ENCODE measurements at regions not wholly inside any gene's neighbourhood (a gene's known extent, or its start where the extent isn't known, plus 50 kb on each side); places are given as distances from the start of the nearest gene placed in this dataset.
"Not testable (repeated sequence)": the region's sequence is repeated elsewhere in the genome, so short reads cannot be mapped to it uniquely, and the experiment has no call there.

DNA sequence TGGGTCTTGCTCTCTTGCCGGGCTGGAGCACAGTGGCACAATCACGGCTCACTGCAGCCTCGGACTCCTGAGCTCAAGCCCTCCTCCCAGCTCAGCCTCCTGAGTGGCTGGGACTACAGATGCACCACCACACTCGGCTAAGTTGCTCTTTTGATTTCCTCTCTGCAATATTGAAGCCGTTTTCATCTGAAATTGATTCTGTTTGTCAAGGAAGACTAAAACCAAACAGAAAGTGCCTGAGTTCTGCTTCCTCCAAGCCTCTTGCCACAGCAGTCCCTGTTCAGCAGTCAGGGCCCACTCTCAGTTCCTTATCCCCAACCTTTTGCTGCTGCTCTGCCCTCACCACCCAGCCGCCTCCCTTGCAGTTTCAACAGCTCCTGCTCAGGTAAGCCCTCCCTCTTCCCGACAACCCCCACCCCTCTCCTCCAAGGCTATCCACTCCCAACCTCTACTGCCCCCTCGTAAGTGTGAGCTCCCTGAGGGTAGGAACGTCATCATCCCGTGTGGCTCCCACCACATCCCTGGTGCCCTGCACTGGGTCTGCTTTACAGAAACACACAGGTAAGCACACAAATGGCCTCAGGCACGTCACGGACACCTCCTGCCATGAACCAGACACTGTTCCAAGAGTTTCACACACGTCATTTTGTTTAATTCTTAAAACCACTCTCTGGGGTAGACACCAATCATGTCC, 70.7 kb upstream of the TAB2 start:
- DNase-seq: no peak

- no peak for DNase-seq
Measured at GRCh38 chr6:149247385-149247763, 70.1 kb upstream of the TAB2 start.

GRCh38 chr6:149248263-149248662, 69.2 kb upstream of the TAB2 start:
- DNase-seq: not testable (repeated sequence)

DNA sequence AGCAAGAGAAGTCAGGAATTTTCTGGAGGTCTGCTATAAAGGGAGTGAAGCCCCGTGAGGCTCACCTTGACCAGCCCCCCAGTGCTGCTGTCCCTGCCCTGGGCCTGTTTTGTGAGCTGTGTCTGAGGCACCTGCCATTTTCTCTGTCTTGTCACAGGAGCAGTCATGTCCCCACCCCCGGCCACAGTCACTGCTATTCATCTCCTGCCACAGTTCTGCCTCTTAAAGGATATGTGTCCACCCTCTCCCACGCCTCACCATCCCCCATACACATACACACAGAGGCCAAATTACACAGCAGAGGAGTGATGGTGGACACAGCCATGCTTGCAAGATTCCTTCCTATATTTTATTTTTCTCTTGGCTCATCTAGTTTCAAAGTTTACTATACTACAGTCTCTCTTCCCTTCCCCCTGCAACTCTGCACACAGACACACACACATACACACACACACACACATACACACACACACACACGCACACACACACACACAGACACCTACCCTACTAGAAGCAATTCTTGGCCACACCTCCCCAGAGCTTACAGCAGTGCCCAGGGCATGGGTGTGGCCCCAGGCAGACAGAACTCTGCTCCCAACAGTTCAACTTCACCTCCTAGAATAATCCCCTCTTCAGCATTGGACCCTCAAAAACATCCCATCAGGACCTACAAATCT, 68.7 kb upstream of the TAB2 start:
- DNase-seq: no peak

DNA sequence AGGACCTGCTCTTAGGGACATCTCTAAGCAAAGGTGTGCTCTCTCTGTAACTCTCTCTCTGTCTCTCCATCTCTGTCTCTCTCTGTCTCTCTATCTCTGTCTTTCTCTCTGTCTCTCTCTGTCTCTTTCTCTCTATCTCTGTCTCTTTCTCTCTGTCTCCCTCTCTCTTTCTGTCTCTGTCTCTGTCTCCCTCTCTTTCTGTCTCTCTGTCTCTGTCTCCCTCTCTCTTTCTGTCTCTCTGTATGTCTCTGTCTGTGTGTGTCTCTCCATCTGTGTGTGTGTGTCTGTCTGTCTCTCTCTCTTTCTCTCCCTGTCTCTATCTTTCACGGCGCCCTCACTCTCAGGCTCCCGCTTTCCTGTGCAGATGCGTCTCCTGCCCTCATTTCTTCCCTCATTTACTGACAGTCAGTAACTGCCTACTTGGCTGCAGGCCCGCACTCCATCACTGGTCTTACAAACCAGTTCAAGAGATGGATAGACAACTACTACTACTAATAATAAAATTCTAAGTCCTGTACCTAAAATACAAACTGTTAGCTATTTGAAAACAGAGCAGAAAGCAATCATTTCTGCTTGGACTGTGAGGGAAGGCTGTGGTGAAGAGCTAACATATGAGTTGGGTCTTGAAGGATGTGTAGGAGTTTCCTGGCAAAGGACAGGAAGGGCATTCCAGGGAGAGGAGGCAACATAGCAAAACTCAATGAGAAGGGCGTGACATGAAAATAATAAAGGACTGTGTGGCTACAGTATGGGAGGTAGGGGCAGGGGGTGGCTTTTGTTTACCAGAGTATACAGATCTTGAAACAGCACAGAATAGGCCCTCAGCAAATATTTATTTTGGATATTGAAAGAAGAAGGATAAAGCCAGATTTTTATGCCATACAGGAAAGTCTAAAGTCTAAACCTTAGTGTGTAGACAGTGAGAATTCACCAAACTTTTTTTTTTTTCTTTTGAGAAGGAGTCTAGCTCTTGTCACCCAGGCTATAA, 67.8 kb upstream of the TAB2 start:
- no peak for DNase-seq

GRCh38 chr6:149250951-149251350, 66.6 kb upstream of the TAB2 start:
- no peak for DNase-seq

DNA sequence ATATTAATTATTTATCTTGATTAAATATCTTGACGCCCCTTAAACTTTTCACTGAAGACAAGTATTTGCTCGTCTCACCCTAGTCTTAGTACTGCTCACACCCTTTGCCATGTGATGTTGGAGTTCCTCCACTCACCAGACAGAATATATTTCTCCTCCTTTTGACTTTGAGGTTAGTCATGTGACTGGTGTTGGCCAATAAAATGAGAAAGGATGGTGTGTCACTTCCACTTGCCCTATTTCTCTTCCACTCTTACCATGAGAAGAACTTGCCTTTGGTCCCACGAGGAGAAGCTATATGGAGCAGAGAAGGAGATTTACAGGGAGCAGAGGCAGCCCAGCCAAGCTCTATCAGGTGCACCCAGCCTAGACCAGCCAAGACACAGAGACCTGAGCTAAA, 64.9 kb upstream of the TAB2 start:
- no peak for DNase-seq

- no peak for DNase-seq
Measured at GRCh38 chr6:149254253-149254652, 63.3 kb upstream of the TAB2 start.

DNA sequence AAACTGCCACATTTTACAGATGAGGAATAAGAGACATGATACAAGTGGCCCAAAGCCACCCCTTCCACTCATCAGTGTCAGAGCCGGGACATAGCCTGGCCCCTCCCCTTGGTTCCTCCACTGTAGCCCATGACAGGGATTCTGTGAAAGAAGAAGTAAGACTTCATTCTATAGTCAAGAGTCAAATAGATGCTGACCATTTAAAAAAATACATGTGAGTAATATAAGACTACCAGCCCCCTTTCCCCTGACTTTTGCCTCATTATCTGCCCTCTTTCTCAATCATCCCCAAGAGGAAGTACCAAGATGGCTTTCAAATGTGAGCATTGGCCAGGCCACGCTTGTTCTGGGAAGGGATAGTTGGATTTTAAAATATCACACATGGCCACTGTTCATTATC, 57.8 kb upstream of the TAB2 start:
- no peak for DNase-seq

- no peak for DNase-seq
Measured at GRCh38 chr6:149260214-149260874, 57.2 kb upstream of the TAB2 start.

- DNase-seq: no peak
Measured at GRCh38 chr6:149261364-149262040, 56.0 kb upstream of the TAB2 start.

- no peak for DNase-seq
Measured at GRCh38 chr6:149263321-149263720, 54.2 kb upstream of the TAB2 start.

- peak; percentile 35 to 39 for DNase-seq
Measured at GRCh38 chr6:149264629-149265028, 52.9 kb upstream of the TAB2 start.

GRCh38 chr6:149265945-149266344, 51.6 kb upstream of the TAB2 start:
- DNase-seq: no peak

DNA sequence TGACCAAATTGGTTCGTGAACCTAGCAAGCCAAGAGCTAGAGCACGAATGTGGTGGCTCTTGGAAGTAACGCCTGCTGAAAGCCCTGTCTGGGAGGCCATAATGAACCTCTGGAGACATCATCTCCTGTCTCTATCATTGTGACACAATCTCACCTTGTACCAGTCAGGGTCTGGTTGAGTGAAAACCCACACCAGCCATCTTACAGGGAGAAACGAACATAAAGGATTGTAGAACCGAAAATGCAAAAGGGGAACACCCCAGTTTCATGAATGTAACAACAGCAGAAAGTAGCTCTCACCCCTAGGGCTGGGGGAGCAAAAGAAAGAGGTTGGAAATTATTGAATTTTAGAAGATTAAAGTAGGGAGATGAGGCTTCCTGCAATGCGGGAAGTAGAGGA, 50.9 kb upstream of the TAB2 start:
- no peak for DNase-seq

DNA sequence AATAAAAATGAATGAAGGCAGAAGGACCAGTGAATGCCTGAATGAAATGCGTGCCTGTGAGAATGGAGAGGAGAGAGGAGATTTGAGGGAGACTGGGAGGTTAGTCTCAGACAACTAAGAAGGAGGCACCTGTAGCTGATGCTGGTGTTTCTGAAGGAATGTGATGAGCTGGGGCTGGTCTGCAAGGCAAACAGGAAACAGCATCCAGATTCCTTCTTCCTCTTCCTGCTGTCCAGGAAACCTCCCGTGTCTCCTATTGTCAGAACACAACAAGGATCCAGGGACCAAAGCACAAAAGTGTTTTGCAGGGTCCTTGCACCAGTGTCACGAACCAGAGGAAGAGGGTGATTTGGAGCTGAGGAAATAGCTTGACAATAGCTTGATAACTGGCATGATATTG, 50.4 kb upstream of the TAB2 start:
- no peak for DNase-seq

DNA sequence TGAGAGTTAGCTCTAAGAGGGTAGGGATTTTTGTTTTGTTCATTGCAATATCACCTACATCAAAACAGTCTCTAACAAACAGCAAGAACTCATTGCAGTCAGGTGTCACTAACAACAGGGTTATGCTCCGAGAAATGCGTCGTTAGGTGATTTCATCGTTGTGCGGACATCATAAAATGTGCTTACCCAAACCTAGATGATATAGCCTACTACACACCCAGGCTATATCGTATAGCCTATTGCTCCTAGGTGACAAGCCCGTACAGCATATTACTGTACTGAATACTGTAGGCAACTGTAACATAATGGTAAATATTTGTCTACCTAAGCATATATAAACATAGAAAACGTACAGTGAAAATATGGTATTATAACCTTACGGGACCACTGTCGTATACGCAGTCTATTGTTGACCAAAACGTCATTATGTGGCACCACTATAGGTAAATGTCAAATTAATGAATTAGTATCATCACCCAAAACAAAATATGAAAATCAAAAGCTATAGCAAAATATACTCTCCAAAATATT, 49.9 kb upstream of the TAB2 start:
- DNase-seq: no peak

Measured in activated CD4-positive, alpha-beta T cell treated with anti-CD3 and anti-CD28 coated beads, Interleukin-2, amount 50 U/mL, for 4 hours (primary cell).